Uterus (tissue), 3 donors: ENCODE measurements at regions not wholly inside any gene's neighbourhood (a gene's known extent, or its start where the extent isn't known, plus 50 kb on each side); places are given as distances from the start of the nearest gene placed in this dataset.

Source experiments
- DNase-seq, 2 donors: peaks; one replicate each; pipeline ENCODE4 v3.0.0-alpha.2; 2019 to 2020
- H3K27ac ChIP-seq, 2 donors: fragments of 200-600 bp; sonication (generic); 1 replicate in 1 of 2; 2 replicates in 1 of 2; pipeline ENCODE4 v1.5.1; 2016 to 2018
- H3K27me3 ChIP-seq, 2 donors: fragments of 200-600 bp; sonication (generic); one replicate each; pipeline ENCODE4 v1.5.1; 2018 to 2019; ENCODE audit warnings: control low read depth in 1 of 2
- H3K36me3 ChIP-seq, 2 donors: fragments of 200-600 bp; sonication (generic); one replicate each; pipeline ENCODE4 v1.5.1; 2019; ENCODE audit warnings: control low read depth in 1 of 2
- H3K4me1 ChIP-seq, 2 donors: fragments of 200-600 bp; sonication (generic); one replicate each; pipeline ENCODE4 v1.5.1; 2018 to 2019; ENCODE audit warnings: control low read depth in 1 of 2
- H3K4me3 ChIP-seq, 2 donors: fragments of 200-600 bp; sonication (generic); 1 replicate in 1 of 2; 2 replicates in 1 of 2; pipeline ENCODE4 v1.5.1; 2018 to 2019; ENCODE audit warnings: mild to moderate bottlenecking in 1 of 2
- H3K9me3 ChIP-seq, 2 donors: fragments of 200-600 bp; sonication (generic); one replicate each; pipeline ENCODE4 v1.5.1; 2019; ENCODE audit warnings: control low read depth in 1 of 2
- CTCF ChIP-seq, 4 experiments: fragments of 200-600 bp in 2 of 4; fragments of 450-650 bp in 2 of 4; sonication (generic) in 2 of 4; IDR thresholded peaks; one replicate each; pipeline ENCODE4 v1.5.1; 2016 to 2019; ENCODE audit warnings: antibody characterized with exemption in 4 of 4, mild to moderate bottlenecking in 2 of 4, moderate library complexity in 1 of 4
- POLR2A ChIP-seq, 2 donors: fragments of 450-650 bp; IDR thresholded peaks; one replicate each; pipeline ENCODE4 v1.6.1; 2016; ENCODE audit warnings: antibody characterized with exemption in 2 of 2, mild to moderate bottlenecking in 1 of 2, moderate library complexity in 1 of 2
- intact Hi-C: fragments of 100-400 bp; cut with DNase I; formaldehyde crosslinking; loops from one replicate; pipeline ENCODE4 v1.15.1; 2023; ENCODE audit warnings: low total_unique reads
- donor health status: DM: yes; HTN: yes; CAD: no.

GRCh38 chr17:6232732-6233101, 162.5 kb downstream of the WSCD1 start:
- no peak for DNase-seq
- H3K27ac ChIP-seq: no peak overlapping the region
- no peaks in the 10 kb centered on the region for H3K4me1 ChIP-seq
- no peak for TF ChIP-seq CTCF (IDR thresholded peaks at IDR 0.05)
- TF ChIP-seq POLR2A (IDR thresholded peaks at IDR 0.05): no peak
- no peaks in the 10 kb centered on the region for H3K36me3 ChIP-seq
- H3K4me3 ChIP-seq: no peak overlapping the region
- no peaks in the 10 kb centered on the region for H3K9me3 ChIP-seq
- intact Hi-C loops: no loop called here
- no peaks in the 10 kb centered on the region for H3K27me3 ChIP-seq

GRCh38 chr17:6231886-6232731, 161.9 kb downstream of the WSCD1 start:
- no peaks in the 10 kb centered on the region for H3K4me1 ChIP-seq
- intact Hi-C loops: no loop called here
- H3K27ac ChIP-seq: no peak overlapping the region
- no peaks in the 10 kb centered on the region for H3K27me3 ChIP-seq
- TF ChIP-seq POLR2A (IDR thresholded peaks at IDR 0.05): no peak
- TF ChIP-seq CTCF (IDR thresholded peaks at IDR 0.05): no peak
- H3K4me3 ChIP-seq: no peak overlapping the region
- no peaks in the 10 kb centered on the region for H3K9me3 ChIP-seq
- DNase-seq: no peak
- H3K36me3 ChIP-seq: no peaks in the 10 kb centered on the region

- no peak overlapping the region for H3K27ac ChIP-seq
- intact Hi-C loops: no loop called here
- DNase-seq: no peak
Observed at GRCh38 chr17:6231465-6231864, 161.3 kb downstream of the WSCD1 start.

GRCh38 chr17:6218333-6218732, 148.2 kb downstream of the WSCD1 start:
- H3K4me3 ChIP-seq: no peak overlapping the region
- no peak for DNase-seq
- intact Hi-C loops: no loop called here
- no peaks in the 10 kb centered on the region for H3K9me3 ChIP-seq
- H3K27ac ChIP-seq: no peak overlapping the region
- H3K4me1 ChIP-seq: no peaks in the 10 kb centered on the region
- TF ChIP-seq POLR2A (IDR thresholded peaks at IDR 0.05) (no peak), CTCF (IDR thresholded peaks at IDR 0.05) (no peak)
- H3K27me3 ChIP-seq: no peaks in the 10 kb centered on the region
- no peaks in the 10 kb centered on the region for H3K36me3 ChIP-seq

More at GRCh38 chr17:6231465-6231864, 161.3 kb downstream of the WSCD1 start:
- Histone ChIP-seq H3K36me3 (no peaks in the 10 kb centered on the region), H3K4me3 (no peak overlapping the region), H3K27me3 (no peaks in the 10 kb centered on the region), H3K4me1 (no peaks in the 10 kb centered on the region), H3K9me3 (no peaks in the 10 kb centered on the region)
- TF ChIP-seq CTCF (IDR thresholded peaks at IDR 0.05) (no peak), POLR2A (IDR thresholded peaks at IDR 0.05) (no peak)

GRCh38 chr17:6215071-6216035, 145.2 kb downstream of the WSCD1 start:
- DNase-seq: no peak
- Histone ChIP-seq H3K9me3 (no peaks in the 10 kb centered on the region), H3K27me3 (no peaks in the 10 kb centered on the region), H3K4me1 (no peaks in the 10 kb centered on the region), H3K4me3 (no peak overlapping the region), H3K36me3 (no peaks in the 10 kb centered on the region), H3K27ac (no peak overlapping the region)
- TF ChIP-seq POLR2A (IDR thresholded peaks at IDR 0.05) (no peak), CTCF (IDR thresholded peaks at IDR 0.05) (no peak)
- intact Hi-C loops: no loop called here
